Gastroesophageal sphincter (tissue), 3 donors: ENCODE measurements at regions not wholly inside any gene's neighbourhood (a gene's known extent, or its start where the extent isn't known, plus 50 kb on each side); places are given as distances from the start of the nearest gene placed in this dataset.

Experiments used
- EP300 ChIP-seq: sonication (generic); formaldehyde crosslinking; IDR thresholded peaks from one replicate; pipeline ENCODE4 v1.6.1; 2017; ENCODE audit warnings: antibody characterized with exemption, mild to moderate bottlenecking
- POLR2A ChIP-seq, 2 donors: fragments of 450-650 bp; IDR thresholded peaks; one replicate each; pipeline ENCODE4 v1.6.1; 2017; ENCODE audit warnings: antibody characterized with exemption in 2 of 2, mild to moderate bottlenecking in 2 of 2, moderate library complexity in 1 of 2
- POLR2AphosphoS5 ChIP-seq: sonication (generic); formaldehyde crosslinking; IDR thresholded peaks from one replicate; pipeline ENCODE4 v1.6.1; 2017; ENCODE audit warnings: antibody characterized with exemption
- TF ChIP-seq, protein P1 (sequence below), 4 experiments: fragments of 200-600 bp in 2 of 4; fragments of 450-650 bp in 2 of 4; sonication (generic) in 1 of 4; IDR thresholded peaks; one replicate each; pipeline ENCODE4 v1.5.1; 2017 to 2019; ENCODE audit warnings: antibody characterized with exemption in 4 of 4, mild to moderate bottlenecking in 2 of 4, moderate library complexity in 2 of 4

DNA sequence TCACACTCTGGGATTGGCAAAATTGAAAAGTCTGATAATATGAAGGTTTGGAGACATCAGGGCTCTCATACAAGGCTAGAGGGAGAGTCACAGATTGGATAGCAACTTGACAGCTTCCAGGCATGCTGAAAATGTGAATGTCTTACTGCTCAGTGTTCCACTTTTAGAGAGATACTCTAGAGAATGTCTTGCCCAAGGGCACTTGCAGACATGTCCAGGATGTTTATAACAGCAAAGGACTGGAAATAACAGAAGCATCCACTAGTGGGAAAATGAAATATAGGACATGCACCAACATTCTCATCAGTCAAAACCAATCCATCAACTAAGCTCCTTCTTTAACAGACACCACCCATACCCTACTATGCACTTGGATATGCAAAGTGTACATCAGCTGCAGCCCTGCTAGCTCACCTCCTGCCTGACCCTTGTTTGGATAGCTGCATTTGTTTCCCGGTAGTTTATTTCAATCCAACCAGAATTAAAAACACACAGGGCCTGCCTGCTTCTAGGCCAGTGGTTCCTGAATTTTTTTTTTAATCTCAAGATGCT lies 101.6 kb upstream of the ARHGEF3 start:
- TF ChIP-seq, protein P1, sequence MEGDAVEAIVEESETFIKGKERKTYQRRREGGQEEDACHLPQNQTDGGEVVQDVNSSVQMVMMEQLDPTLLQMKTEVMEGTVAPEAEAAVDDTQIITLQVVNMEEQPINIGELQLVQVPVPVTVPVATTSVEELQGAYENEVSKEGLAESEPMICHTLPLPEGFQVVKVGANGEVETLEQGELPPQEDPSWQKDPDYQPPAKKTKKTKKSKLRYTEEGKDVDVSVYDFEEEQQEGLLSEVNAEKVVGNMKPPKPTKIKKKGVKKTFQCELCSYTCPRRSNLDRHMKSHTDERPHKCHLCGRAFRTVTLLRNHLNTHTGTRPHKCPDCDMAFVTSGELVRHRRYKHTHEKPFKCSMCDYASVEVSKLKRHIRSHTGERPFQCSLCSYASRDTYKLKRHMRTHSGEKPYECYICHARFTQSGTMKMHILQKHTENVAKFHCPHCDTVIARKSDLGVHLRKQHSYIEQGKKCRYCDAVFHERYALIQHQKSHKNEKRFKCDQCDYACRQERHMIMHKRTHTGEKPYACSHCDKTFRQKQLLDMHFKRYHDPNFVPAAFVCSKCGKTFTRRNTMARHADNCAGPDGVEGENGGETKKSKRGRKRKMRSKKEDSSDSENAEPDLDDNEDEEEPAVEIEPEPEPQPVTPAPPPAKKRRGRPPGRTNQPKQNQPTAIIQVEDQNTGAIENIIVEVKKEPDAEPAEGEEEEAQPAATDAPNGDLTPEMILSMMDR (IDR thresholded peaks at IDR 0.05): no peak
- no peak for TF ChIP-seq POLR2AphosphoS5
- TF ChIP-seq POLR2A (IDR thresholded peaks at IDR 0.05): no peak
- TF ChIP-seq EP300: no peak
